LNCaP clone FGC (cell line): ENCODE measurements at regions not wholly inside any gene's neighbourhood (a gene's known extent, or its start where the extent isn't known, plus 50 kb on each side); places are given as distances from the start of the nearest gene placed in this dataset.

Experiments used
- DNase-seq: peaks from one replicate; pipeline ENCODE4 v3.0.0-alpha.2; 2011; ENCODE audit warnings: low read depth
- H3K4me3 ChIP-seq: 2 replicates; pipeline ENCODE4 v1.5.1; 2011; ENCODE audit warnings: mild to moderate bottlenecking, low read depth, low read length, control low read depth
- CTCF ChIP-seq: IDR thresholded peaks from 2 replicates; pipeline ENCODE4 v1.5.1; 2012; ENCODE audit warnings: mild to moderate bottlenecking; ENCODE audit not compliant: control insufficient read depth, insufficient read depth; ENCODE audit errors: extremely low read depth

DNA sequence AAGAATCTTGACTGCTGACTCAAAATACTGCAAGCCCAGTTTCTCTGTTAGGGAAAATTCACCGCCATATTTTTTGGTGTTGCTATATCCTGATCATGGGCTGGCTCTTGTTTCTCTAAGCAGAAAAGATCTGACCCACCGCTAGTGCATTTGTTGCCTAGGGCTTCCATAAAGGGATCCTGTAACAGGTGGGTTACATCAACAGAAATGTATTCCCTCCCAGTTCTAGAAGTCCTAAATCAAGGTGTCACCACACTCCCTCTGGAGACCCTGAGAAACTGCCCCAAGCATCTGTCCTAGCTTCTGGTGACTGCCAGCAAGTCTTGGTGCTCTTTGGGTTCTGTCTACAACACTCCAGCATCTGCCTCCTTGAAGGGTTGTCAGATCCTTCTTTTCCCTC, 99.7 kb downstream of the MAF start:
- no peak for TF ChIP-seq CTCF
- no peak for DNase-seq
- no peak overlapping the region for H3K4me3 ChIP-seq

- no peak for DNase-seq
- no peak overlapping the region for H3K4me3 ChIP-seq
- no peak for TF ChIP-seq CTCF
Measured at GRCh38 chr16:79500286-79500685, 100.3 kb downstream of the MAF start.

GRCh38 chr16:79498928-79499327, 101.6 kb downstream of the MAF start:
- DNase-seq, result no peak
- no peak for TF ChIP-seq CTCF

DNA sequence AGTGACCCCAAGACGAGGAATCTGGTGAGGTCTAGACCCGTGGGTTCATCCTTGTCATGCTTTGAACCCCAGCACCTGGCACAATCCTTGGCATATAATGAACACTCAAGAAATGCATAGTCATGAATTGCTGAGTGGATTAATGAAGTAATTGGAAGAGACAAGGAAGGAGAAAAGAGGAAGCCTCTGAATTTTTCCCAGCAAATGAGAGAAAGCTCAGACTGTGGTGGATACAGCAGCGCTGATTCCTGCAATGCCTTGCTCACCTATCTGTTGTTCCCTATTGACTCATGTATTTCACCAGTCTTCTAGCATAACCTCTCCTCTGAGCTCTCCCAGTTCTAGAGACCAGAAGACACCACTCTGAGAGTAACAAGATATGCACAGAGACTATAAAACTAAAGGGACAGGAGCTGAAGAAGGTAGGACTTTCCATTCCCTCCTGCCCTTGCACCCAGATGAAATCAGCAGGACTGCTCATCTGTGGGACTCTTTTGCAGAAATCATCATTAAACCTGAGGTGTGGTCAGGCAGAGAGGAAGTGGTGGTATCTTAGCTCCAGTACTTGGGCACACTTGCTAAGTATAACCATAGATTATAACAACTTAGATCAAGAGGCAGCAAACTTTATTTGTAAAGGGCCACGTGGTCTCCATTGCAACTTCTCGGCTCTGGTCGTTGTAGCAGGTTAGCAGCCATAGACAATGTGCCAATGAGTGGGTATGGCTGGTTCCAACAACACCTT, 102.8 kb downstream of the MAF start:
- TF ChIP-seq CTCF, result no peak
- DNase-seq, result no peak
- no peak overlapping the region for H3K4me3 ChIP-seq

More at GRCh38 chr16:79498928-79499327, 101.6 kb downstream of the MAF start:
- H3K4me3 ChIP-seq, result no peak overlapping the region

- no peak overlapping the region for H3K4me3 ChIP-seq
- no peak for TF ChIP-seq CTCF
- no peak for DNase-seq
Measured at GRCh38 chr16:79493911-79494310, 106.6 kb downstream of the MAF start.

GRCh38 chr16:79492036-79492435, 108.5 kb downstream of the MAF start:
- DNase-seq, result no peak
- H3K4me3 ChIP-seq, result no peak overlapping the region
- no peak for TF ChIP-seq CTCF

DNA sequence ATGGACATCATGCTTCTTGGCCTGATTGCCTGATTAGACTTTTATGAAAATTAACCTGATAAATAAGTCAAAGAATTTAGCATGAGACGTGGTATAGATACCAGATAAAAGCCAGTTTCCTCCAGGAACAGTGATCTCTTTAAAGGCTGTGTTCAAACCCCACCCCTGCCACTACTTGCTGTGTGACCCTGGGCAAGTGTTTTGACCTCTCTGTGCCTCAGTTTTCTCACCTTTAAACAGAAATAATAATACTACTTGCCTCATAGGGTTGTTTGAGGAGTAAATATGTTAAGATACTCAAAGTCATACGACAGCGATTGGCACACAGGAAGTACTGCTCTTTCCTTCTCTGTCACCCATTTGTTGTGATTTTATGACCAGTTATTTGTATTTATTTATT, 115.5 kb downstream of the MAF start:
- no peak for DNase-seq
- H3K4me3 ChIP-seq, result no peak overlapping the region

More for the DNA sequence above, 115.5 kb downstream of the MAF start:
- no peak for TF ChIP-seq CTCF
